Astrocyte of the spinal cord (primary cell): ENCODE measurements at regions not wholly inside any gene's neighbourhood (a gene's known extent, or its start where the extent isn't known, plus 50 kb on each side); places are given as distances from the start of the nearest gene placed in this dataset.

ENCODE experiments used
- DNase-seq: peaks from one replicate; pipeline ENCODE4 v3.0.0; 2011; ENCODE audit warnings: low read depth, low spot score
- H3K4me3 ChIP-seq: 2 replicates; pipeline ENCODE4 v1.5.1; 2011; ENCODE audit warnings: low read depth, mild to moderate bottlenecking, low read length, moderate library complexity
- in situ Hi-C: cut with HindIII; loops from 2 replicates; pipeline ENCODE4 v1.10.0; 2017; ENCODE audit warnings: low sequenced_read_pairs
- TF ChIP-seq, protein P1 (sequence below): IDR thresholded peaks from 2 replicates; pipeline ENCODE4 v1.5.1; 2012; ENCODE audit warnings: low read depth, mild to moderate bottlenecking, low read length, inconsistent platforms

DNA sequence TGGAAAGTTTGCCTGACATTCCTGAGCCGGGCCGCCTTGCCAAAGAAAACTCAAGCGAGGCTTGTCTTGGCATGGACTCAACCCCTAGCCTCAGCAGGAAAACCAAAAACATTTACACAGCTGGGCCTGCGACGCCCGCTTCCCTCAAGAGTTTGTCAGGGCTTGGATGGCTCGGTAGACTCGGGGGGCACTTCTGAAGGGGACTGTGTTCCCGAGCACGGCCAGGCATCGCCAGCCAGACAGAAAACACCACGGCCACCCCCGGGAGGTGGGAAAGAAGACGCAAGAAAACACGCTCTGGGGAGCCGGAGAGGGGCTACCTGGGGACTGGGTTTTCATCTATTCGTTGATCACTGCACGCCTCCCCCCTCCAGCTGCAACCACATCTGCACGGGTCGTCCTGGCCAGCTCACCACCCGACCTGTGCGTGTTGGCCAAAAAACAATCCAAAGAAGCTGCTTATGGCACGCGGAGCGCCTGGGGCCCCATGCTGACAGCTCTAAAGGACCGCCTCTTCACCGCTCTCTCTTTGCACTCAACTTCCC, 380.7 kb downstream of the MN1 start:
- TF ChIP-seq, protein P1, sequence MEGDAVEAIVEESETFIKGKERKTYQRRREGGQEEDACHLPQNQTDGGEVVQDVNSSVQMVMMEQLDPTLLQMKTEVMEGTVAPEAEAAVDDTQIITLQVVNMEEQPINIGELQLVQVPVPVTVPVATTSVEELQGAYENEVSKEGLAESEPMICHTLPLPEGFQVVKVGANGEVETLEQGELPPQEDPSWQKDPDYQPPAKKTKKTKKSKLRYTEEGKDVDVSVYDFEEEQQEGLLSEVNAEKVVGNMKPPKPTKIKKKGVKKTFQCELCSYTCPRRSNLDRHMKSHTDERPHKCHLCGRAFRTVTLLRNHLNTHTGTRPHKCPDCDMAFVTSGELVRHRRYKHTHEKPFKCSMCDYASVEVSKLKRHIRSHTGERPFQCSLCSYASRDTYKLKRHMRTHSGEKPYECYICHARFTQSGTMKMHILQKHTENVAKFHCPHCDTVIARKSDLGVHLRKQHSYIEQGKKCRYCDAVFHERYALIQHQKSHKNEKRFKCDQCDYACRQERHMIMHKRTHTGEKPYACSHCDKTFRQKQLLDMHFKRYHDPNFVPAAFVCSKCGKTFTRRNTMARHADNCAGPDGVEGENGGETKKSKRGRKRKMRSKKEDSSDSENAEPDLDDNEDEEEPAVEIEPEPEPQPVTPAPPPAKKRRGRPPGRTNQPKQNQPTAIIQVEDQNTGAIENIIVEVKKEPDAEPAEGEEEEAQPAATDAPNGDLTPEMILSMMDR: no peak
- no peak overlapping the region for H3K4me3 ChIP-seq
- peak; percentile 98 for DNase-seq
- in situ Hi-C loops: no loop called here

DNA sequence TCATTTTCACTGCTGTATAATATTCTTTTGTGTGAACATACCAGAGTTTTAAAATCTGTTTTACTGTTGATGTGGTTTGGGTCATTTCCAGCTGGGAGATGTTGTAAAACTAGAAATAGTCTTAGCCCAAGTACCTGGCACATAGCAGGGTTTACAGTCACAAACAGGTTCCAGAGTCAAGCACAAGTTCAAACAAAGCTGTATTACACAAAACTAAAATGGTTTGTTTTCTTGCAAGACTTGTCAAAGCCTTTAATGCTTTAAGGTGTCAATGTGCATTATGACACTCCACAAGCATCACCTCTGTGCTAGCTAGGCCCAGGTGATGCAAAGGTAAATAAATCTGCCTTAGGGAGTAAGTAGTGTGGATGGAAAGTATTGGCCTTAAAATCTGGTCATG, 379.1 kb downstream of the MN1 start:
- in situ Hi-C loops: no loop called here
- H3K4me3 ChIP-seq: no peak overlapping the region
- TF ChIP-seq, protein P1: no peak
- no peak for DNase-seq

DNA sequence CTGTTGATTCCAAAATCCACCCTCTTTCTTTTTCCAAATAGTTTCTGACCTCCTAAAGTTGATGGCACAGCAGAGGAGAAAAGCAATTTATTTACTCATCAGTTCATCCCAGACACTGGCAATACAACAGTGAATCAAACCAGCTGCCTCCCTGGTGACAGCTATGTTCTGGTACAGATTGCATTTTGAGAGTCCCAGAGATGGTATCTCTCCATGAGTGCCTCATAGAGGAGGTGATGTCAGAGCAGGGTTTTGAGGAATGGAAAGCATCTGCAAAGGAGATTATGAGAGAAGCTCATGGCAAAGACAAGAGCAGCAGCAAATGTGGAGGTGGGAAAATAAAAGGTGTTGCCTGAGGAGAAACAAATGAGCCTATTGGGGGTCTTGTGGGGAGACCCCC, 377.2 kb downstream of the MN1 start:
- no peak for DNase-seq
- H3K4me3 ChIP-seq: no peak overlapping the region
- in situ Hi-C loops: no loop called here
- TF ChIP-seq, protein P1: no peak

DNA sequence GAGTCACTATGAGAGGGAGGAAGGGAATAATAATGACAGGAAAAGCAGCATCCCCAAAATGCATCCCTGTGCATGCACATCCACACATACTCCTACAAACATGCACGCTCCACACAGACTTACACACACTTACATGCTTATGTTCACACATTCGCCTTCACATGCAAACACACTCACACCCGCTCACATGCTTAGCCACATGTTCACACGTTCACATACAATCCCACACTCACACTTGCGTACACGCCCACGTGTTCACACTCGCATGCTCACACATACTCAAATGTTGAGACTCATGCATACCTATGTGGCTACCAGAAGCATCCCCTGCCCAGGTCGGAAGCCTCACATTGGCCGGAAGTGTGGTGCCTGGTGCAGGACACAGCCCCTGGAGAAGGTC, 372.1 kb downstream of the MN1 start:
- in situ Hi-C loops: no loop called here
- TF ChIP-seq, protein P1: no peak

DNA sequence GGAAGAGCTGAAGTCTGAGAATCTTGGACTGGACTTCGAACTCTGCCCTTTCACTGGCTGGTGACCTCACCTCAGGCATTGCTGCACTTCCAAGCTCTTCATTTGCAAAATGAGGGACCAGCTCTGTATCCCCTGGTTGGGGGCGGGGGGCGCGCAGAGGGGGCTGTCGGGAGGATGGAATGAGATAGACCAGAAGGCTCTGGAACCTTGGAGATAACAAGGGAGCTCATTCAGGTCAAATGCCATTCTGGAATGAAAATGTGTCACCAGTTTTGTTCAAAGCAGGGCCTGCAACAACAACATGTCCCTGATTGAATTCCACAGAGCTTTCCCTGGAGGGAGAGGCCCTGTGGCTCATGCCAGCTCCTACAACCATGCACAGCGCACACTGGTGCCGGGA, 370.5 kb downstream of the MN1 start:
- TF ChIP-seq, protein P1: no peak
- in situ Hi-C loops: no loop called here
- DNase-seq: no peak
- H3K4me3 ChIP-seq: no peak overlapping the region

More for the DNA sequence above, 372.1 kb downstream of the MN1 start:
- no peak overlapping the region for H3K4me3 ChIP-seq
- DNase-seq: no peak

DNA sequence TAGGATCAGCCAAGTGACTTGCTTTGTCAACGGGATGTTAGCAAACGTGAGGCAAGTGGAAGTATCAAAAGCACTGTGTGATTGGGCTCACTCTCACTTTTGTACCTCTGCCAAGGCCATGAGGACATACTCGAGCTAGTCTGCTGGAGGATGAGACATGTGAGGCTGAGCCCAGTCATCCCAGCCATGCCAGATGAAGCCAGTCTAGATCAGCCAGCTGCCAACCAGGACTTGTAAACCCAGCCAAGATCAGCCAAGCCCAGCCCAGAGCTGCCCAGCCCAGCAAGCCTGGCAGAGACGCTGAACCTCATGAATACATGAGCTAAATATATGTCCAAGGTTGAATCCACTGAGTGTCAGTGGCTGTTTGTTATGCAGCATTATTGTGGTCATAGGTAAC, 369.7 kb downstream of the MN1 start:
- no peak for DNase-seq
- TF ChIP-seq, protein P1: no peak
- in situ Hi-C loops: no loop called here
- H3K4me3 ChIP-seq: no peak overlapping the region

DNA sequence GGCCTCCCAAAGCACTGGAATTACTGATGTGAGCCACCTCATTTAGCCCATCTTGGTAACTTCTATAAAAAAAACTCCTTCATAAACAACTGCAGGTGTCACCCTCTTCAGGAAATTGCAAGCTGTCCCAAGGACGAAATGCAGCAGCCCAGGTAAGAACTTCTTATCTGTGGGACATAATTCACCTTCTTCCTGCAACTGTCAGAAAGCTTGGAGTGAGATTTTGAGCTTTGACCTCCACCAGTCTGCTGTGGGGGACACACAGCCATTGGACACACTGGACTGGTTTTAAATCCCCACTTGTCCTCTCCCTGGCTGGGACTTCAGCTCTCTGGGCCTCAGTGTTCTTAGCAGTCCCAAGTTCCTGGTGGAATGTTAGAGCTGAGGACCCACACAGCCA, 368.5 kb downstream of the MN1 start:
- in situ Hi-C loops: no loop called here
- H3K4me3 ChIP-seq: no peak overlapping the region
- TF ChIP-seq, protein P1: no peak
- DNase-seq: no peak
